ENCODE measurements at regions not wholly inside any gene's neighbourhood (a gene's known extent, or its start where the extent isn't known, plus 50 kb on each side); places are given as distances from the start of the nearest gene placed in this dataset.

DNA sequence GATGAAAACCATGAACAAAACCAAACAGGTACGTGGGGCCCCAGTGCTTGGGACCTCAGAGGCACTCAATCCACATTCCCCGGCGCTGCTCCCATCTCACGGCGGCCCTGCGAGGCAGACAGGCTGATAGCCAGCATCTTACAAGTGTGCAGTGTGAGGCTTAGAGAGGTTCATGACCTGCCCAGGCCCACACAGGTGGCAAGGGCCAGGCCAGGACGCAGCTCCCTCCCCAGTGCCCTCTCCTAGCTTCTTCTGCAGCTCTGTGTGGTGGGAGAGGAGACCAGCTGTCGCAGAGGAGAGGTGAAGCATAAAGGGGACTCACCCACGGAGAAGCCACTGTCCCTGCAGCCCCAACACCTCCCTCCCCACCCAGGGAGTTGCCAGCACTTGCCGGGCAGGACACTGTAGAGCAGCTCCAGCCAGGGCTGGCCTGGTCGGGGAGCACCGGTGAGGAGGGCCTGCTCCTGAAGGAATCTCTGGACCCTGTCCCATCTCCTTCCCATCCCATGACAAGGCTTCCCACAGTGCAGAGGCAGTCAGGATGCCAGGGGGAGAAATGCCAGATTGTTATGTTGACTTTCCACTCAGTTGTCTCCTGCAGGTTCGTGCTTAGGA lies 92.4 kb upstream of the TMEM45B start:
- Mint-ChIP-seq H3K4me3 (no peak overlapping the region), H3K27ac (no peak overlapping the region), H3K27me3 (no peaks in the 10 kb centered on the region), H3K4me1 (no peaks in the 10 kb centered on the region), H3K9me3 (no peaks in the 10 kb centered on the region), H3K36me3 (no peaks in the 10 kb centered on the region)
- no peak for DNase-seq
- ATAC-seq (ENCODE audit: low read depth), result no peak
- POLR2A ChIA-PET, result no interaction called here

DNA sequence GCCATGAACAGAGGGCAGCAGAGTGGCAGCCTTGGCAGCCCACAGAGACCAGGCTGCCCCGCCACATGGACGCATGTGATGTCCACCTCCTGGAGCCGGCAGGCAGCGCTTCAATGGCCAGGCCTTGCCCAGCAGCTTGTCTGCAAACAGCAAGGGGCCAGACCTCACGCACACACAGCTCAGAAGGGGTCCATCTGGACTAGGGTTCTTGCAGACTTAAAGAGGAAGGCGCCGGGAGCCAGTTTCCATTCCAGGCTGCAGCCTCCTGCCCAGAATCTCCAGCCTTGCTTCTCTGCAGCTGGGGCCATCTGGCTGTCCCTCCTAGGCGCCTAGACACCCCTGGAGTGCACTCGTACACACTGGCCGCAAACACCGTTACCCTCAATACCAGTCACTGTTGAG lies 91.9 kb upstream of the TMEM45B start:
- Mint-ChIP-seq H3K4me1 (no peaks in the 10 kb centered on the region), H3K36me3 (no peaks in the 10 kb centered on the region), H3K4me3 (no peak overlapping the region), H3K9me3 (no peaks in the 10 kb centered on the region), H3K27me3 (peaks cover 1% of the 10 kb centered on the region), H3K27ac (no peak overlapping the region)
- POLR2A ChIA-PET, result no interaction called here
- DNase-seq (no peak), ATAC-seq (ENCODE audit: low read depth) (no peak)

DNA sequence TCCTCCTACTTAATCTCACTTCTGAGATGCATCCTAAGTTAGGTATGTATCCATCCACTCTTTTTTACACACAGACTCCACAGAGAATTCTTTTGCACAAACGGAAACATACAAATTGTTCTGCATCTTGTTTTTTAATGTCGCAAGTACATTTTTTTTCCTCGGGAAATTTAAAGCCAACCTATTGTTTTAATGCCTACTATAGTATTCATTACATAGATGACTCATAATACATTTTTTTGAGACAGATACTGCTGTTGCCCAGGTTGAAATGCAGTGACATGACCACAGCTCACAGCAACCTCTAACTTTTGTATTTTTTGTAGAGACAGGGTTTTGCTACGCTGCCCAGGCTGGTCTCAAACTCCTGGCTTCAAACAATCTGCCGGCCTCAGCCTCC lies 90.8 kb upstream of the TMEM45B start:
- ATAC-seq (ENCODE audit: low read depth), result no peak
- Mint-ChIP-seq H3K36me3 (no peaks in the 10 kb centered on the region), H3K4me1 (no peaks in the 10 kb centered on the region), H3K27me3 (peaks cover 2% of the 10 kb centered on the region), H3K9me3 (no peaks in the 10 kb centered on the region), H3K4me3 (no peak overlapping the region), H3K27ac (no peak overlapping the region)
- POLR2A ChIA-PET, result no interaction called here
- DNase-seq, result no peak

DNA sequence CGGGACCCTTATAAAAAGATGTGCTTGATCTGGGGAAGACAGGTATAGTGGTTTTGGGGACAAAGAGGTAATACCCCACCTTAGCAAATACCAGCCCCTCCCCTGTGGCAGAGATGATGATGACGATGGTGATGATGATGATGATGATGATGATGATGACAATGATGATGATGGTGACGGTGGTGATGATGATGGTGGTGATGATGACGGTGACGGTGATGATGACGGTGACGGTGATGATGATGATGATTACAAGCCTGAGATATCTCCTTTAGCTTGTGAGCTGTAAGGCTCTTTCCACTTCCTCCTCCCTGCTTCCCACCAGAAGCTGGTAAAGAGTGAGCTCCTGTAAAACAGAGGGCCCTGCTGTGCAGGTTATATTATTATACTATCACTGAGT lies 89.5 kb upstream of the TMEM45B start:
- ATAC-seq (ENCODE audit: low read depth) (no peak), DNase-seq (no peak)
- no peaks in the 10 kb centered on the region for H3K36me3 Mint-ChIP-seq
- POLR2A ChIA-PET, result no interaction called here
- peaks cover 2% of the 10 kb centered on the region for H3K27me3 Mint-ChIP-seq
- H3K4me3 Mint-ChIP-seq, result no peak overlapping the region
- H3K4me1 Mint-ChIP-seq, result no peaks in the 10 kb centered on the region
- no peak overlapping the region for H3K27ac Mint-ChIP-seq
- H3K9me3 Mint-ChIP-seq, result no peaks in the 10 kb centered on the region

DNA sequence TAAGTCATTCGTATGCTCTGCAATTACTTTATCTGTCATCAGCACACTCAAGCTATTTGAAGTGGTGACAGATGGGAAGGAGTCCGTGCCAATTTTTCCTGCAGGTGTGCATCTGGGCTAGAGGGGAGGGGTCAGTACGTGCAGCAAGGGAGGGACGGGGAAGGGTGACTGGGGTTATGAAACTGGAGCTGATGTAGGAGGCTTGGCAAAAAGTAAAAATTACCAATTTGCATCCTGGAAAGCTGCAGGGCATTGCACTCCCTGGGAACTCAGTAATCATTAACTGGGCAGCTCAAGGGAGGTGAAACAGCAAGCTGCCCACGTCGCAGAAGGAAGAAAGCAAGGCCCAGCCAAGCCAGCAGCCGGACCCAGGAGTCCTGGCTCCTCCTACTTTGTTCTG lies 87.1 kb upstream of the TMEM45B start:
- peaks cover 2% of the 10 kb centered on the region for H3K27me3 Mint-ChIP-seq
- POLR2A ChIA-PET, result no interaction called here

DNA sequence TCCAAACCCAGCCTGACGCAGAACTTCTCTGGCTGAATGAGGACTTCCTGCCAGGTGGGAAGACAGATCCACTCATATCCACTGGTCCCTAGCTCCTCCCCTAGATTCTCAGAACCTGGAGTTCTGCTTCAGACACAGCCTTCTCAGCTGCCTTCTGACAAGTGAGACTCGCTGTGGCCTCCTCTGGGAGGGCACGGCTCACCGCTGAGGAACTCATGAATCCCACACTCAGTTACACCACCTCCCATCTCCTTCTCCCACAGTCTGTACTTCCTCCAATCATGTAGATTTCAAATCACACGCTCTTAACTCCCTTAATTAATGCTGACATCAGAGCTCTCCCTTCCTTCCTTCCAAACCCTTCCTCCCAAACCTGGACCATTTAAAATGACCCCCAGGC lies 86.4 kb upstream of the TMEM45B start:
- Mint-ChIP-seq H3K4me1 (no peaks in the 10 kb centered on the region), H3K9me3 (no peaks in the 10 kb centered on the region), H3K36me3 (no peaks in the 10 kb centered on the region), H3K27ac (no peak overlapping the region), H3K4me3 (no peak overlapping the region), H3K27me3 (peaks cover 2% of the 10 kb centered on the region)
- ATAC-seq (ENCODE audit: low read depth) (no peak), DNase-seq (no peak)
- POLR2A ChIA-PET, result no interaction called here

More for the DNA sequence above, 87.1 kb upstream of the TMEM45B start:
- ATAC-seq (ENCODE audit: low read depth) (no peak), DNase-seq (no peak)
- Mint-ChIP-seq H3K36me3 (no peaks in the 10 kb centered on the region), H3K4me3 (no peak overlapping the region), H3K9me3 (no peaks in the 10 kb centered on the region), H3K4me1 (no peaks in the 10 kb centered on the region), H3K27ac (no peak overlapping the region)

DNA sequence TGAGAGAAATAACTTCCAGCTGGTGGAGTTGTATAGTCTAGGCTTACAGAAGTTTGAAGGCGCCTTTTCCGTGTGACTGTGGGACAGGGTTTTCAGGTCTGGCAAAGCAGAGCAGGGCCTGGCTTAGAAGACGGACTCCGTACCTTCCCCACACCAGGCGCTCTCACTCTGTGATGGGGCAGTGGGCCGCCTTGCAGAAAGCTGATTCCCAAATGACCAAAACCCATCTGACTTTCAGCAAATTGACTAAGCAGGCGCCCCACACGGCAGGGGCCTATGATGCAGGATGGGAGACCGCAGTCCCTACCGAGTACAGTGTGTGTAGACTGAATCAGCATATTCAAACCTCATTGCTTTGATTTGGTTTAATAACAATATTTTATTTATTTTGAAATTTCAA lies 85.8 kb upstream of the TMEM45B start:
- ATAC-seq (ENCODE audit: low read depth) (no peak), DNase-seq (no peak)
- H3K27ac Mint-ChIP-seq, result no peak overlapping the region
- no peaks in the 10 kb centered on the region for H3K9me3 Mint-ChIP-seq
- no peaks in the 10 kb centered on the region for H3K36me3 Mint-ChIP-seq
- POLR2A ChIA-PET, result no interaction called here
- H3K27me3 Mint-ChIP-seq, result peaks cover 2% of the 10 kb centered on the region
- H3K4me1 Mint-ChIP-seq, result no peaks in the 10 kb centered on the region
- H3K4me3 Mint-ChIP-seq, result no peak overlapping the region

DNA sequence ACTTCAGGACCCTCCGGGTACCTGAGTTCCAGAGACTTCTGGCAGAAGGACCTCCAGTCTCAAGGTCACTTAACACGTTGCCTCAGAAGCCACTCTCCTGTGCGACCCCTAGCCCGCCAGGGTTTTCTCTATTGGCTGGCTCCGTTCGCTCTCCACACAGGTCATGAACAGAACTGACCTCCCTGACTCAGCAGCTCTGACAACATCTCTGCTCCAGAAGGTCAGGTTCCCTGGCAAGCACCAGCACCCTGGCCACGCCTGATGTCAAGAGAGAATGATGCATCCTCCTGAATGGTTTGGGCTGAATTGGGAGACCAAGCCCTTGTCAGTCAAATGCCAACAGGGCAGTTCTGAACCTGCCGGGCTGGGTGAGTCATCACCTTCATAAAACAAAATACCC lies 84.3 kb upstream of the TMEM45B start:
- no peak overlapping the region for H3K4me3 Mint-ChIP-seq
- POLR2A ChIA-PET, result no interaction called here
- H3K27me3 Mint-ChIP-seq, result peaks cover 2% of the 10 kb centered on the region
- H3K36me3 Mint-ChIP-seq, result no peaks in the 10 kb centered on the region
- H3K9me3 Mint-ChIP-seq, result no peaks in the 10 kb centered on the region
- DNase-seq (no peak), ATAC-seq (ENCODE audit: low read depth) (no peak)
- no peaks in the 10 kb centered on the region for H3K4me1 Mint-ChIP-seq
- H3K27ac Mint-ChIP-seq, result no peak overlapping the region

DNA sequence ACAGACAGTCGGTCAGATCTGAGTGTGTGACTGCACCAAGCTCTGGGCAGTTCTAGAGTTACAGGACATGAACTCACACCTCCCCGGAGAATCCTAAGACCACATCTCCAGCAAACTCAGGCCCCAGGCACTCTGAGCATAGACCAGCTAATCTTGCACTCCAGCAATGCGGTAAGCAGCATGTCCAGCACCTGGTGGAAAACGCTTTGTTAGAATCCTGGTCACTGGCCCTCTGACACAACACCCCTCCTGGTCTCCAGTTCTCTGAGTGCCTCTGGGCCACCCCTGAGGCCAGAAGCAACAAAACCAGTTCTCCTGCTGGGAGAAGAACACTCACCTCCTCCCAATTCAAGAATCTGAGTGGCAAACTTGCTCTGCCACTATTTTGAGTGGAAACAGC lies 82.7 kb upstream of the TMEM45B start:
- Mint-ChIP-seq H3K4me3 (no peak overlapping the region), H3K27me3 (peaks cover 7% of the 10 kb centered on the region), H3K27ac (no peak overlapping the region), H3K9me3 (no peaks in the 10 kb centered on the region), H3K4me1 (no peaks in the 10 kb centered on the region), H3K36me3 (no peaks in the 10 kb centered on the region)
- POLR2A ChIA-PET, result no interaction called here
- DNase-seq (no peak), ATAC-seq (ENCODE audit: low read depth) (no peak)

DNA sequence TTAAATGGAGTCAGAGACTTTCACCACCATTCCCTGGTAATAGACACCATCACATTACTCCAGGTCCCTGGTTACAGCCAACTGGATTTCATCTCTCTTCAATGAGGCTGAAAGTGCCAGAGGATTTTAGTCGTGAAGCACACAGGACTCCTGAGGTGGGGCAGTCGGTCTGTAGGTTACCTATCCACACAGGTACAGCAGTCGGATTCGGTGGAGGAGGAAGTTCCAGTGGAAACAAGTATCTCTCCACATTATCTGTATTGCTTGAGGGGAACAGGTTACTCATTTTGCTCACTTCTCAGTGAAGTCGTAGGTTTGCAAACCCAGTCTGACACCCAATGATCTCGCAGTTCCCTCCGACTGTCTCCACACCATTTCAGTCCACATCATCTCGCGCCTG lies 82.3 kb upstream of the TMEM45B start:
- POLR2A ChIA-PET, result no interaction called here
- DNase-seq, result no peak
- ATAC-seq (ENCODE audit: low read depth), result no peak

DNA sequence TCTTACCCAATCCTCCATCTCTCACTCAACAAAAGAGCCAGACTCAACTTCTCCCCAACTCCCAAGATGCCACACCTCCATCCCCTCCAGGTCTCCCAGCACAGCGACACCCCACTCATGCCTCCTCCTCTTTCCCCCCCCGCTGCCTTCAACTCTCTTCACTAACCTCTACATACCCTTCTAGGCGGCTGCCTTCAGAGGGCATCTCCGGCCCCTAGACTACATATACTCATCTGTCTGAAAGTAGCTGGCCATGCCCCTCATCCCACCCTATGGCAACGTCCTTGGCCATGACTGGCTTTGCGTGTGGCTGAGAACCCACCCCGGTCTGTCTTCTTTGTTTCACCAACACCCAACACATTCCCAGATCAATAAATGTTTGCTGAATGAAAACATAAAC lies 81.7 kb upstream of the TMEM45B start:
- Mint-ChIP-seq H3K9me3 (no peaks in the 10 kb centered on the region), H3K4me3 (no peak overlapping the region), H3K36me3 (no peaks in the 10 kb centered on the region), H3K27ac (no peak overlapping the region), H3K4me1 (no peaks in the 10 kb centered on the region), H3K27me3 (peaks cover 8% of the 10 kb centered on the region)
- no peak for ATAC-seq (ENCODE audit: low read depth)
- POLR2A ChIA-PET, result no interaction called here
- no peak for DNase-seq

More for the DNA sequence above, 82.3 kb upstream of the TMEM45B start:
- Mint-ChIP-seq H3K27ac (no peak overlapping the region), H3K27me3 (peaks cover 8% of the 10 kb centered on the region), H3K4me1 (no peaks in the 10 kb centered on the region), H3K4me3 (no peak overlapping the region), H3K36me3 (no peaks in the 10 kb centered on the region), H3K9me3 (no peaks in the 10 kb centered on the region)

DNA sequence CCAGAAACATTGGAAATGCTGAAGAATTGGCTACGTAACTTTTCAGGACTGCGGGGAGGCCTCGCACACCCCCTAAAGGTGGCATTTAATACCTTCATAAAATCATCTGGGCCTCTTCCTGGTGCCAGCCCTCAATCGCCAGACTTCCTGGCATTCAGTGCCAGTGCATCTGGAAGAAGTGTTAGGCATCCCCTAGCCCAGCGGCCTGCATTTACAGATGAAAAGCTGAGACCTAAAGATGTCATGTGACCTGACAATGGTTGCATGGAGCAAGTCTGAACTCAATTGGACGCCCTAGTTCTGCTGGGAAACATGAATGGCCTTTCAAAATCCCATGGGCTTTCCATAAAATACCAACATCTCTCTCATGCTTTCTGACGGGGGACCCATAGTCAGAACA lies 81.0 kb upstream of the TMEM45B start:
- H3K4me3 Mint-ChIP-seq, result no peak overlapping the region
- no peaks in the 10 kb centered on the region for H3K36me3 Mint-ChIP-seq
- no peak for DNase-seq
- no peaks in the 10 kb centered on the region for H3K9me3 Mint-ChIP-seq
- H3K27me3 Mint-ChIP-seq, result peaks cover 8% of the 10 kb centered on the region
- no peak for ATAC-seq (ENCODE audit: low read depth)
- H3K4me1 Mint-ChIP-seq, result no peaks in the 10 kb centered on the region
- no peak overlapping the region for H3K27ac Mint-ChIP-seq
- POLR2A ChIA-PET, result no interaction called here

DNA sequence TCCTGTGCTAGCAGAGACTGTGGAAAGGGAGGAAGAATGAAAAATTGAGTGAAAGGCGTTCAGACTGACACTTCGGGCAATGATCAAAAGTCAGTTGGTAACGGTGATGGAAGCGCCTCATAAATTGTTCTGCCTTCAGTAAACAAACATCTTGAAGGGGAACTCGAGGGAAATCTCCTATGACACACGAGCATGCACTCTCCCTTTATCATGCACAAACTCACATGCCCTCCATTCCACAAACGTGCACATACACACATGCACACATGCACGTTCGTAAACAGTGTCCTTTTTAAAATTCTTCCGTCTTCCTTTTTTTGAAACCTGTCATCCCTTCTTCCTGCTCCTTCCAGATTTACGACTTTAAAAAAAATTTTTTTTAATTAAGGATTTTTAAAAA lies 77.8 kb upstream of the TMEM45B start:
- ATAC-seq (ENCODE audit: low read depth) (no peak), DNase-seq (no peak)
- Mint-ChIP-seq H3K27me3 (peaks cover 10% of the 10 kb centered on the region), H3K4me1 (no peaks in the 10 kb centered on the region), H3K27ac (no peak overlapping the region), H3K36me3 (no peaks in the 10 kb centered on the region), H3K4me3 (no peak overlapping the region), H3K9me3 (no peaks in the 10 kb centered on the region)
- POLR2A ChIA-PET, result no interaction called here

DNA sequence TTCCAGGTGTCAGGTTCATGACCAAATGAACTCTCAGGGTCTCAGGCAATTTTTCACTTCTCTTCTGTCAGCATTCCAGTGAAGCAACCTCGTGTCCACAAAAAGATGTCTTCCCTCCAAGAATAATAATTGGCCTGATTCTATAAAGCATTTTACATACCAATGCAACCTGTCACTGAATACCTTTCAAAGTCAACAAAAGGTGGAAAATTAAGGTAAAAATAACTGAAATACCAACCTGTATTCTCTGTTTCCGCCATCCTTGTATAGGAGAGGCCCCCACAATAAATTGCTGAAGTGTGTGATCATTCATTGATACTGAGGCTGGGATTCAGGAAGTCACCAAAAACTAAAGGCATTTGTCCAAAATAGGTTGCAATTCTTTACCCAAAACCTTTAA lies 77.4 kb upstream of the TMEM45B start:
- H3K27me3 Mint-ChIP-seq, result peaks cover 10% of the 10 kb centered on the region
- no peaks in the 10 kb centered on the region for H3K9me3 Mint-ChIP-seq
- no peak for ATAC-seq (ENCODE audit: low read depth)
- no peak overlapping the region for H3K4me3 Mint-ChIP-seq
- H3K4me1 Mint-ChIP-seq, result no peaks in the 10 kb centered on the region
- H3K27ac Mint-ChIP-seq, result no peak overlapping the region
- no peaks in the 10 kb centered on the region for H3K36me3 Mint-ChIP-seq
- POLR2A ChIA-PET, result no interaction called here
- no peak for DNase-seq

DNA sequence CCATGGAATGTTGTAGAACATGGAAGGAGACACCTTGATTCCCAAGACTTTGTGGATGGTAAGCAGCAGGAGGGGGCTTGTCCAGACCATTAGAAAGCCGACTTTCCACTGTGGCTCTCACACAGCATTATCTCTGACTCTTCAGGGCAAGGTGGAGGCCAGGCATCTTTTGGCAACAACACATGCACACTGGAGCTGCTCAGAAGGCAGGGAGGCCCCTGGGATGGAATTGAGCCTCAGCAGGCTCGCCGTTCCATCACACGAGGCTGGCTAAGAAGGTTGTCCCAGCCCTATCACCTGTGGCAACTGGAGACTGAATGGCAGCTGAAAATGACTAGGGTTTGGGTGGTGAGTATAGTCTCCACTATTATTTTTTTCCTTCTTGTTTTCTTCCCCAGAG lies 76.3 kb upstream of the TMEM45B start:
- H3K27me3 Mint-ChIP-seq, result peaks cover 10% of the 10 kb centered on the region
- no peak for ATAC-seq (ENCODE audit: low read depth)
- POLR2A ChIA-PET, result no interaction called here

More for the DNA sequence above, 76.3 kb upstream of the TMEM45B start:
- no peaks in the 10 kb centered on the region for H3K9me3 Mint-ChIP-seq
- no peaks in the 10 kb centered on the region for H3K4me1 Mint-ChIP-seq
- no peak overlapping the region for H3K4me3 Mint-ChIP-seq
- DNase-seq, result no peak
- no peaks in the 10 kb centered on the region for H3K36me3 Mint-ChIP-seq
- H3K27ac Mint-ChIP-seq, result no peak overlapping the region
